GM18870 (cell line): ENCODE measurements at regions not wholly inside any gene's neighbourhood (a gene's known extent, or its start where the extent isn't known, plus 50 kb on each side); places are given as distances from the start of the nearest gene placed in this dataset.

Source experiments
- ATAC-seq: cut with Tn5 transposase; IDR thresholded peaks from one replicate; pipeline ENCODE4 v1.9.1; 2021; ENCODE audit warnings: moderate library complexity; ENCODE audit not compliant: unreplicated experiment

DNA sequence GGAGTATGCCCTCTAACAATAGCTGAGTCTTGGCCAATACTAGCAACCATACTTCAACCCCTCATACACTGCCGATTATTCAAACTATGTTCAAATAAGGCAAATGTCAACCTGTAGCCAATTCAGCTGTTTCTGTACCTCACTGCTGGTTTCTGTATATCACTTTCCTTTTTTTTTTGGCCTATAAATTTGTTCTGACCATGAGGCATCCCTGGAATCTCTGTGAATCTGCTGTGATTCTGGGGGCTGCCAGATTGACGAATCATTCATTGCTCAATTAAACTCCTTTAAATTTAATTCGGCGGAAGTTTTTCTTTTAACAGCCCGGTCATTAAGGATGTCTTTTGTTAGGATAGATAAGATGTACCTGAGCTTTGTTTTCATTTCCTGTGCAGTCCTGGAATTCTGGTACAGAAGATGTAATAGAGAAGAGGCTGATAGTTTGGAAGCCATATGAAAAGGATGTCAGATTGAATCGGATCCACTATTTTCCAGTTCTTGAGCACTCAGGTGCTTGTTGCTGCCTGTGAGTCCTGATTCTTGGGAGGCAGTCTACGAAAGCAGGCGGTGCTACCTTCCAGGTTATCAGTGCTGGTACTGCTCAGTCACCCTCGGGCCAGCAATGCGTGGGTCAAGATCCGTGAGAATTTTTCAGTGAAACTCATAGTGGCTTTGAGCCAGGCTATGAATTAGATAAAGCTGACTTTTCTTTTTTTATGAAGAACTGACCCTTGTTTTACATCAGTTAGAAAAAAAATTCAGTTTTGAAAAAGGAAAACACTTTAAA is 106.2 kb upstream of the TUT7 start:
- ATAC-seq, result no peak

DNA sequence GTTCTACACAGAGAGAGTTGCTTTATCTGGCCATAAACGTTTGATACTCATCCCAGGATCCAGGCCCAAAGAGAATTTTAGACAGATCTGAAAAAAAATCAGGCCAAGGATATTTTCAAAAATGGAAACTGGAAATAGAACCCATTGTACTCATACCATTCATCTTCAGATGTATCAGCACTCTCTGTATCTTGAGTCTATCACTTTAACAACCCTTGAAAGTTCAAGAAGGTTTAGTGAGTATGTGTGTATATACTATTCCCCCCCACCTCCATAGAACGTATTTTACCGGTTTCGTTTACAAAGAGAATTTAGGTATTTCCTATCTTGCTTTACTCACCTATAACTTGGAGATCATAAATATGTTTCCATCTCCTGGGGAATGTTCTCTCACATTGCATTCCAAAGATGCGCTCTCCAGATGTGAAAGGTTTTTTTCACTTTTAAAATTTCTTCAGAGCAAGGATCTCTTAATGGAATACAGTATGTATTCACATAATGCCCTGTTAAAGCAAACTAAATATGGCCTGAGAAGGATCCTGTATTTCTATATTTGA is 105.5 kb upstream of the TUT7 start:
- no peak for ATAC-seq

DNA sequence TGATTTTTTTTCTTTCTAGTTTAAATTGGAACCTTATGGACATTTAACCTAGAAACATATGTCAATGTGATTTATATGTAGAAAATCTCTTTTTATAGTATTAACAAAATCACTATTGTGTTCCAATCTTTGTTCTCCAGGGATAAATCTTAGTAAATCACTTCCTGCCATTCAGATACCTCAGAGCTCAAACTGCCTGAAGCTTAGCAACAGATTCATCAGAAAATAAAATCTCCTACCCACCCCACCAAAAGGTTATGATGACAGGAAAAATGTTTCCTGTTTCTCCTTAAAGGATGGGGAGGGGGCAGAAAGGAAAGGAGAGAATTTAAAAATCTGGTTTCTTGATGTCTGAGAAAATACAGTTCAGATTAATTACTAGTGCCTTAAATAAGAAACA is 105.0 kb upstream of the TUT7 start:
- ATAC-seq, result no peak

DNA sequence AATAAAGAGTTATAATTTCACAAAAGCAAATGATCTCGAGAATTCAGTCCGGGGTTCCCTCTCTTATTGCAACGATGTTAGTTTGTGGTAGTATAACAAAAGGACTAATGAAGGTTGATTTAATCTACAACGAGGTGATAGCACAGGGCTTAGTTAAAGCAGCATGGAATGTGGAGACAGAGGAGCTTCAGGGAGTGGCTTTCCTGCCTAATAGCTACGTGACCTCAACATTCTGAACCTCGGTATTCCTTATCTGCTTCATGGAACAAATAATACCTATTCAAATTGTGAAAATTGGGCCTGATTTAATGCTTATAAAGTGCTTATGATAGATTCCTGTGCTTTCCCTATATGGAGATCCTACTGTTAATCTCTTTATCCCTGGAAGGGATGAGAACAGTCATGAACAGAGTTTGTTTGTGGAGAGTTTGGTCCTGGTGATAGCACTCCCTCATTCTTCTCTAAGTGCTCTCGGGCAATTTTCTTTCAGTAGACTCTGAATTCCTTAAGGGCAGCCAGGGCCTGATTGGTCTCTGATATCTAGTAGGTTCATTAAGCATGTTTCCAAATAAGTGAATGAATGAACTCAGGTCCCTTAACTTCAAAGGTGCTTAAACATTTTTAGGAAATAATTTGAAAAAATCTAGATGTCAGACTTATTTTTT is 104.1 kb upstream of the TUT7 start:
- no peak for ATAC-seq

DNA sequence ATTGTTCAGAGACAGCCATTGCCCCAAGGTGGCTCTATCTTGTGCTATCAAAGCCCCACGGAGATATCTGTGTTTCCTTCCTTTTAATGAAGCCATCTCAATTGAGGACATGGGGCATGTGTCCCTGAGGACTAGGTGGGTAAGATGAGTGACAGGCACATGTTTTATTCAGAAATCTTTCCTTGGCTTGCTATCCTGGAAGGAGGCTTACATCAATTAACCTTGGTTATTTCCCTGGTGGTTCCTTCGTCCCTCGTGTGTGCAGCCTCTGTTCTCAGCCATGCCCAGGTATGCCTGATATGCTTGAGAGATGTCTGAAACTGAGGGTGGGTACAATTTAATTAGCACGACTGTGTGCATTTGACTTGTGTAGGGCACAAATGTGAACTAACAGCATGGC is 102.2 kb upstream of the TUT7 start:
- no peak for ATAC-seq

DNA sequence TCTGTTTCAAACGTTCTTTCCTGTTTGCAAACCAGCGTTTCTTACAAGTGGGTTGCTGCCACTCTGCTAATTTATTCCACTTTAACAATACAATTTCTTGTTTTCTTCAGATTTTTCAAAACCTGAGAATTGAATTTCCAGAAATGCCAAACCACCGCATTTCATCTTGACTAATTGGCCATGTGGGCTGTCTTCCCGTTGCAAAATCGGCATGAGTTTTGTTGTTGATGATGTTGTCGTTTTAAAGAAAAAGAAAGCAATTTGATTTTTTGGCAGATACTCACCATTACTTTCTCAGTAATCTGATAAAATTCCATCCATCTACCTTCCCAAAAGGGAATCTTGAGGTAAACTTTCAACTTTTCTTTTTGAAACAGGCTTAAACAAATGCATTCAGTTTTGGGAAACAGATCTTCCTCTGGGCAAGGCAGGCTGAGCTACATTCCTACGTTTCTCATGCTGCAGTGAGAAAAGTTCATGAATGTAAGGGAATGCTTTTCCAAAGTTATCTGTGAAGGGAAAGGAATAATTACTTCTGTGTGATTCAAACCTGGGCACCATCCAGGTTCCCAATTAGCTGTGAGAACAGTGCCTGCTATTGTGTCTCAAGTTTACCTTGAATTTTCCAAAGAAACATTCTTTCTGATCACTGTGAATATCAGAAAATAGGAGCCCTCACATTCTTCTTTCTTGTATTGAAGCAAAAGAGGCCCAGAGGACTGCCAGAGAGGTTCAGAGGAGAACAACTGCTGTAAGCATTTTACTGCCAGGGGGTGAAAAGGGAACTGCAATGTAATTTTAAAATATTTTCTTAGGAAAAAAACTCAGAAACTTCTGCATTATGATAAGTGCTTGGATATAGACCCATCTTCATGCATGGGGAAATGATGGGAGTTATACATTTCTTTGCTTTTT is 100.7 kb upstream of the TUT7 start:
- no peak for ATAC-seq

DNA sequence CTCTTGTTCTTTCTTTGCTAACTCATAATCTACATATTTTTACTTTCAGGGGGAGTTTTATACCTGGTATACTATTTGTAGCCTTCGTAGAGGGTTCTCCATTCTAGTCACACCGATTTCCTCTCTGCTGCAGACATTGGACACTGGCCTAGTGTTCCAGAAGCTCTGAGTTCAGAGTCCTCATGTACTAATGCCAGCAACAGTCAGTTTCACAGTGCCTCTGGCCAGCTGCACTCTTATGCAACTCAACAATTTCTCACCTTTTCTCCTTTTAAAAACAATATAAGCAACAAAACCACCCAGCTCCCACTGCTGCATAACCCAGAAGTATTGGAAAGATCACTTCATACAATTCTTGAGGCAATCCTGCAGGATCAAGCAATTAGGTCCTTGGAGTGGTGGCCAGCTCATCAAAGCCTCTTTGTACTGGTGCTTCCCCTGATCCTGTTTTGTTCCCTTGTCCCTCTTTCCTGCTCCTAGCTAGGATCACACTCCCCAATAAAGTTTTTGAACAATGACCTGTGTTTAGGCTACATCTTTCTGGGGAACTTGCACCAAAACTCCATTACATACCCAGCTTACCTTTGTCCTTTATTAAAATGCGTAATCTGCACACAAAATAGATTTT is 98.1 kb upstream of the TUT7 start:
- ATAC-seq, result no peak

DNA sequence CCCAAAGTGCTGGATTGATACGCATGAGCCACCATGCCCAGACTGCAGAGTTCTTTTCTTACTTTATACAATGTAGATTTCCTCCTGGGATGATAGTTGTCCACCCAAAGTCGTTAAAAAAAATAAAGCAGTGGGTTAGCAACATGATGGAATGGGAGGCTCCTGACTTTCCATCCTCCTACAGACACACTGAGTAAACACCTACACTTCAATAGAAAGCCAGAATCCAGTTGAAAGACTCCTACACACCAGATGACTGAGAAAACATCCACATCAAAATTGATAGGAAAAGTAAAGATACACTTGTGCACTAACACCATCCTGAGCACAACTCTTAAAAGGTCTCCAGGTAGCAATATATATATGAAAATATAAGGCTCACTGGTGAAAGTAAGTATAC is 95.0 kb upstream of the TUT7 start:
- ATAC-seq, result no peak

DNA sequence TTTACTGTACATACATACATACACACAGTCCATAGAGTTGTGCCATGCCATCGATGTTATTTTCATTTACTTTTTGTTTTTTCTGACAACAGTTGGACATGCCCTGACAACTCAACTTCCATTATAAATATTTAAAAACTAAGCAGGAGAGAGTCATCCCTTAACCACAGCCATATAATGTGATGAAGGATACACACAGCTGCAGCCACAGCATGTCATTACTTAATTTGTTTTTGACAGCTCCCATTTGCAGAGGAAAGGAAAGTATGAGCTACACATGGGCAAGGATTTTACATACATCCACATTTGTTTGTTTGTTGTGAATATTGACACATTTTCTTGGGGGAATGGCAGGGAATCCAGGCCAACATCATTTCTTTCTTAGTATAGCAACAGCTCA is 91.5 kb upstream of the TUT7 start:
- ATAC-seq, result no peak

DNA sequence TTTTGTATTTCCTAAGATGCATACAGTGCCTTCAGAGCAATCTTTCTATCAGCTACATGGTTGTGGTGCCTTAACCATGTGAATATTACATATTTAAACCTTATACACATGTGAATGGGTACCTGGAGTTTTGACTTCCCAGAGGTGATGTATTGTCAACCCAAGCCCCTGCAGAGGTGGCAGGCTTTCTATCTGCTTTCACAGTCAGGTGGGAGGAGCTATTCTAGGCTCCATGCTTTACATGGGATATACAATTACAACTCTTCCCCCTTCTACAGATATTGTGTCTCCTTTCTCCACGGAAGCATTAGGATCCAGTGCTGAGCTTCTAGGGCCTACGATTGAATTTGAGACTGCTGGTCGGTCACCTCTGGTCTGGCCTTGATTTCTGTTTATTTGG is 89.8 kb upstream of the TUT7 start:
- no peak for ATAC-seq

DNA sequence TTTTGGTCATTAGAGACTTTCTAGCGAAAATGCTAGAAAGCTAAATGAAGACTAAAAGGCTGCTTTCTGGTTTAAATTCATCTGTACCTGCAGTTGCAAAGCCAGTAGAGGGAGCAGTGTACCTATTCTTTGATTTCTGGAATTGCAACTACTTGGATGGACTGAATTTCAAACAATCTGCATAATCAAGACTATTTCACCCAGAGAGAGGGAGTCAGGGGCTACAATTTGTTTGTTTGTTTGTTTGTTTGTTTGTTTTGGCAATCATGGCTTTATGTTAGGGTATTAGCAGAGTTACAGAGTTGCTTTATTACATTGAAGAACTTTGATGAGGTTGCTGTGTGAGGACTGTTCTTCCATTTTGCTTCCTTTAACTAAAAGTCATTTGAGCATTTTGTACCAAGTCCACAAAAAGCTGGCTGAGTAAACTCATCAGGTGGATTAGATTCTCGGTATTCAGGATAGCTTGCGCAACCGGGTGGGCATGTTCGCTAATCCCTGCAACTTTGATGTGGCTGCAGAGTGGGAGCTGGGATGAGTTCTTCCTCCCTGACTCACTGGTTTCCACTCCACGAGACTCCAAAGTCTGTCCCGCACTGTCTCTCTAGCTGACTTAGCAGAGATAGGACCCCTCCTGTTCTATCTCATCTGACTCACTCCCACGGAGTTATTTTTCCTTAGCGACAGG is 80.0 kb upstream of the TUT7 start:
- no peak for ATAC-seq

DNA sequence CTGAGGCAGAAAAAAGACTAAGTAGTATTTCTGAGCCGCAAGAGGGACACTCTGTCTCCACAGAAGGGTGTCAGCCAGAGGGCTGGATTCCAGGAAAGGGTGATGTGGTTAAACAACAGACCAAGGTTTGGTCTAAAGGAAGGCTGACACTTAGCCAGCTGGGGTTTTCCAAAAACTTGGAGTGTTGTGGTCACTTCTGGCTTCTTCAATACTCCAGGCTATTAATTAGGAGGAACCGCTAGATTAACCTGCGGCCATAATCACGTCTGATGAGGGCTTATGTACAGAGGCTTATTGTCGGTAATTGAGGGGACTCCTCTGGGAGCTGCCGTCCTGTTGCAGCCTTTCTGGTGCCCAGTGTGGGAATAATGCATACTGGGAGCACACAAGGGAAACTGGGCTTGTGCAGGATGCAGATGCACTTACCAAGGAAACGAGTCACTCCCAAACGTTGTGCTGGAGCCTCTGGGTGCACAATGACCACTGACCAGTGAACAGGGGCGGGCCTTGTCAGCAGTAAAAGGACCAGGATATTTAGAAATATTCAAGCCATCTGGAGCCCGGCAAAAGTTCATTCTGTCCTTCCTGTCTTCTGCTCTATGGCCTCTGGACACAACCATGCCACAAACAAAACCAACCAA is 70.2 kb upstream of the TUT7 start:
- no peak for ATAC-seq

DNA sequence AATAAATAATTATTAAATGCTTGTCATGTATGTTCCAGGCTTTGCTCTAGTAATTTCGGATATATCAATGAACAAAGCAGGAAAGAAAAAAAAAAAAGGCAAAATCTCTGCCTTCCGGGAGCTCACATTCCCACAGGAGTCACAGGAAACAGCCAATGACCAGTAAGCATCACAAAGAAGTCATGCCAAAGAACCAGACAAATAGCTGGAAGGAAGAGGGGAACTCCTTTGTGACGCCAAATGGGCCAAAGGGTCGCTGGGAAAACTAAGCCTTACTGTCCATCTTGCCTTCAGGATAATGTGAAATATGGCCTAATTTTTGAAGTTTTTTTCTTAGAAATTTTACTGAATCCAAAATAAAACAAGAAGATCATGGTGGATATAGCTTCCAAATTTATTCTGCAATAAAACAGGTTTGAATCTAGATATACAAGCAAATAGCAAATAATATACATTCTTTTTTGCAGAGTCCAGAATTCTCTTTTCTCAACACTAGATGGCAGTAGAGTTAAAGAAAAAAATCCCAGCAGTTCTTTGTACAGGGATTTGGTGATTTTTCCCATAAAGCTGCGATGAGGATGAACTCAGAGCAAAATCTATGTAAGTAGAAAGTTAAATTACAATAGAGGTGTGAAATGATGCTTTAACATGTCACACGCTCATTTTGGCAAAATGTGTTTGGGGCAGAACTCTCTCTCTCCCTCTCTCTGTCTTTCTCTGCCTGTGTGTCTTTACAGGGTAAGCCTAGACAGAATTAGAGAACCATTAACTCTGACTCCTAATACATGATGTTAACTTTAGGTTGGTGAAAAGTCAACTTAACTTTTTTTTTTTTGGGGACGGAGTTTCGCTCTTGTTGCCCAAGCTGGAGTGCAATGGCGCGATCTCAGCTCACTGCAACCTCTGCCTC is 60.0 kb upstream of the TUT7 start:
- ATAC-seq, result no peak

DNA sequence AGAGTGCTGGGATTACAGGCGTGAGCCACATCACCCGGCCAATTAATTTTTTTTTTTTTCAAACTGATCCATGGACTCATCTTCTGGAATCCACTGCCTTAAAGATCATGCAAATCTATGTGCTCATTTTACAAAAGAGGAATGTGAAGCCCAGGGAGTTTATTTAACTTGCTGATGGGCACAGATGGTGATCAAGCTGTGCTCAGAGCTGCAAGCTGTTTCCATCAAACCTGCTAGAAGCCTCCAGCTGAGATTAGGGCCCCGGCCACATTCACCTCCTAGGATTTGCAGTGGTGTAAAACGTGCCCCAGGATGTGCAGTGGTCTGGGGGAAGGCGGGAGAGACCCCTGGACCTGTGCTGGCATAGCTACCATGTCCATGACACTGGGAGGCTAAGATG is 56.1 kb upstream of the TUT7 start:
- ATAC-seq, result no peak

DNA sequence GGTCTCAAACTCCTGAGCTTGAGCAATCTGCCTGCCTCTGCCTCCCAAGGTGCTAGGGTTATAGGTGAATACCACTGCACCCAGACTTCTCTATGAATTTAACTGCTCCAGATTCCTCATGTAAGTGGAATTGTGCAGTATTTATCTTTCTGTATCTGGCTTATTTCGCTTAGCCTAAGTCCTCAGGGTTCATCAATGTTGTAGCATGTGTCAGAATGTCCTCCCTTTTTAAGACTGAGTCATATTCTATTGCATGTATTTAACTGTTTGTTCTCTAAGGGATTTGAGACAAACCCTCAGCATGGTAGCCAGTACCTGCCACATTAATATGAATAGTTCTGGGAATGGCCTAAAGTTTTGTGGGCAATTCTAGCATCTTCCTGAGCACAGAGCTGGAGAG is 53.9 kb upstream of the TUT7 start:
- no peak for ATAC-seq

DNA sequence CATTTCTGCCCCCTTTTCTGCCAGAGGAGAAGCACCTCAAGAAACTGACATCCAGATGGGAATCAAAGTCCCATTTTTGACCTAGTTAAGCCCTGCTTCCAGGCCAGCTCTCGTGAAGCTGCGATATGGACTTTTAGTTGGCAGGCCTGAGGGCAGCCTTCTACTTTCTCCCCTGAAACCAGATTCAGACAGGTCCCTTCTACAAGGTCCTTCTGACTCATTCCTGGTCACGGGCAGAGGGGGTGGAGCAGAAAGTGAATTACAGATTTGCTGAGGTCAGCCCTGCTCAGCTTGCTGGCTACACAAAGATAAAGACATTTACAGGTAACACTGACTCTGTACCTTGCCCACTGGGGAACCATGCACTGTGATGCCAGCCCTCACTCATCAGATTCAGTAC is 52.8 kb upstream of the TUT7 start:
- ATAC-seq, result no peak

DNA sequence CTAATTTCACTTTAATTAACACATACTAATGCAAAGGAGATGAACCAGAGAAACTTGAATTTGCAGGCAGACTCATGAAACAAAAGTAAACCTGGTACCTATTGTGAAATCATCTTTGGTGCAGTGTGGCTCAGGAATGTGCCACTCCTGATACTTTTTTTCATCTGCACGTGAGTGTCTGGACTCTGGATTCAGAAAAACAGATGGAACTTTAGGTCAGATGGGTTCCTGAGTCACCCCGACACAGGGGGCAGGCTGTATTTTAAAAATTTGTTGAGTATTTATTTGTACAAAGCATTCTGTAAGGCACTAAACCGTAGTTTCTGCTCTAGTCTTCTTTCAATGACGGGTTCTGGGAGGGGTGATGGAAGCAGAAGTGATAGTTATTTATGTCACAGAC is 52.2 kb upstream of the TUT7 start:
- no peak for ATAC-seq

DNA sequence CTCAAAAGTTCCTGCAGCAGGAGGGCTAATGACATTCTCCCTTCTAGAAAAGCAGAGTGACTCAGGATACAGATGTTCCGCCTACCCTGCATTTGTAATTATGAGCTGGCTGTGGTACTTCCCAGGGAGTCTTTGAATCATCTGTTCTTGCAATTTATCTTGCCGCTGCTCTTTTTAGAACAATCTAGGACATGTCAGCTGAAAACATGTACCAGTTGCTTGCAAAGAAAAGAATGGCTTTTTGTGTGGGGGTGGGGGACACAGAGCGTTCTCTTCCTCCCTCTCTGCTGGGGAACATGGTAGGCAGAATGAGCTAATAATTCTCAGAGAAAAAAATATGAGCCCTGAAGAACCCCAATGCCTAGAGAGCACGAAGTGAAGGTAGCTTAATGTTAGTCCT is 51.7 kb upstream of the TUT7 start:
- ATAC-seq, result no peak

DNA sequence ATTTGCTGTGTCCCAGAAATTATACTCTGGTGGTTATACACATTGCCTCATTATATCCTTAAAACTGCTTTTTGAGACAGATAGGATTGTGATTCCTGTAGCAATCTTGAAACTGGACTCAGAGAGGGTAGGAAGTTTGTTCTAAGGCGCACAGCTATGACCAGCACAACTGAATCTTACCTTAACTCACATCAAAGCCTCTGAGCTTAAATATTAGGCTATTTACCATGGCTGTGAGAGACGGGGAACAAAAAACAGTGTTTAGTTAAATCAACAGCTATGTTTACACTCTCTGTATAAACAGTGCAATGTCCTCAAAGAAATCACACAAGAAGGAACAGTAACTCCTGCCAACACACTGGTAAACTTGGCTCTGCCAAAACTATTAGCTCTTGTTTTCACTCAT is 50.9 kb upstream of the TUT7 start:
- no peak for ATAC-seq
